ENCODE measurements at regions not wholly inside any gene's neighbourhood (a gene's known extent, or its start where the extent isn't known, plus 50 kb on each side); places are given as distances from the start of the nearest gene placed in this dataset.
A peak's percentile ranks its signal among the peaks of the same experiment; 100 is the strongest.
"Not testable (repeated sequence)": the region's sequence is repeated elsewhere in the genome, so short reads cannot be mapped to it uniquely, and the experiment has no call there.

GRCh38 chr1:206367955-206368622, 102.2 kb upstream of the IKBKE start:
- FAIRE-seq; H3K27ac ChIP-seq; DNase-seq (ENCODE audit: low read depth in 1 of 2, low spot score in 1 of 2); ATAC-seq; H3K4me3 ChIP-seq; H3K9me3 ChIP-seq; H3K4me2 ChIP-seq; H3K4me1 ChIP-seq; CTCF ChIA-PET; POLR2A ChIA-PET: not testable (repeated sequence)
- WGBS (ENCODE audit: missing lambda C conversion rate): 100% methylated on average over 2 of the region's 6 CpGs

DNA sequence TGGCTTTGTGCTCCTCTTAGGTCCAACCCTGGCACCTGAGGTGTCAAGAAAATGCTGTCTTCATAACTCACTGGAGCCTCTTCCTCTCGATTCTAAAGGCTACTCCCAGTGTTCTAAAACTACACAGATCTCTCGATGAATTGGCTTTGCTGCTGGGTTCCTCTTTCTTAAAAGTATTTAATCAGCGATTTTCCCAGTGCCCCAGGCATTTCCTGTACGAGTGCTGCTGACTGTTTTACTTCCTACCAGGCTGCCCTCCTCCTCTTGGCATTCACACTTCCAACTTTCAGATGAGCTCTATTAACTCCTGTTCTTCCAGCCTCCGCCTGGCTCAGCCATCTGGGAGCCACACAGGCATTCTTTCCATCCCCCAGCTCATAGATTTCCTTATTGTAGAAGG, 95.6 kb upstream of the IKBKE start:
- H3K4me2 ChIP-seq; H3K9me3 ChIP-seq; CTCF ChIA-PET; FAIRE-seq; H3K4me3 ChIP-seq; POLR2A ChIA-PET; H3K4me1 ChIP-seq; H3K27ac ChIP-seq; DNase-seq (ENCODE audit: low read depth in 1 of 2, low spot score in 1 of 2); ATAC-seq: not testable (repeated sequence)
- WGBS (ENCODE audit: missing lambda C conversion rate): no CpG with 5 or more reads among the region's 5 CpGs

- FAIRE-seq; H3K27ac ChIP-seq; H3K4me3 ChIP-seq; POLR2A ChIA-PET; DNase-seq (ENCODE audit: low read depth in 1 of 2, low spot score in 1 of 2); H3K4me1 ChIP-seq; CTCF ChIA-PET; H3K9me3 ChIP-seq; H3K4me2 ChIP-seq; ATAC-seq: not testable (repeated sequence)
- WGBS (ENCODE audit: missing lambda C conversion rate): 89% methylated on average over 2 of the region's 3 CpGs
Measured at GRCh38 chr1:206375552-206375951, 94.7 kb upstream of the IKBKE start.

DNA sequence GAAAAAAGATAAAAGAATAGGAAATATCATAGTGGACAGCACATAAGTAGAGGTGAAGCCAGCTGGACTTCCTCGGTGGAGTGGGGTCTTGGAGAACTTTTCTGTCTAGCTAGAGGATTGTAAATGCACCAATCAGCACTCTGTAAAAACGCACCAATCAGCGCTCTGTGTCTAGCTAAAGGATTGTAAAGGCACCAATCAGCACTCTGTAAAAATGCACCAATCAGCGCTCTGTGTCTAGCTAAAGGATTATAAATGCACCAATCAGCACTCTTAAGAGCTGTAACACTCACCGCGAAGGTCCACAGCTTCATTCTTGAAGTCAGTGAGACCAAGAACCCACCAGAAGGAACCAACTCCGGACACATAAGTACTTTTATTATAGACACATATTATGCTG, 91.8 kb upstream of the IKBKE start:
- DNase-seq (ENCODE audit: low read depth in 1 of 2, low spot score in 1 of 2); H3K27ac ChIP-seq; H3K4me3 ChIP-seq; H3K4me2 ChIP-seq; POLR2A ChIA-PET; FAIRE-seq; ATAC-seq; H3K9me3 ChIP-seq; H3K4me1 ChIP-seq: not testable (repeated sequence)
- CTCF ChIA-PET: interaction anchor here (0.6 kb wide), 1 partner anchor 262 kb away, joined by 3 read pairs; no protein-coding TSS in a partner anchor
- TF ChIP-seq MAFK (IDR thresholded peaks at IDR 0.05; ENCODE audit: partially characterized antibody): peak; percentile 25
- 88% methylated on average over 7 of the region's 7 CpGs for WGBS (ENCODE audit: missing lambda C conversion rate)

GRCh38 chr1:206379245-206379644, 91.0 kb upstream of the IKBKE start:
- H3K27ac ChIP-seq; H3K4me3 ChIP-seq; H3K4me1 ChIP-seq; CTCF ChIA-PET; H3K9me3 ChIP-seq; H3K4me2 ChIP-seq; FAIRE-seq; DNase-seq (ENCODE audit: low read depth in 1 of 2, low spot score in 1 of 2); ATAC-seq; POLR2A ChIA-PET: not testable (repeated sequence)
- no CpG with 5 or more reads among the region's 1 CpG for WGBS (ENCODE audit: missing lambda C conversion rate)

GRCh38 chr1:206380163-206380790, 90.0 kb upstream of the IKBKE start:
- H3K27ac ChIP-seq; H3K9me3 ChIP-seq; DNase-seq (ENCODE audit: low read depth in 1 of 2, low spot score in 1 of 2); H3K4me3 ChIP-seq; H3K4me1 ChIP-seq; H3K4me2 ChIP-seq; POLR2A ChIA-PET; CTCF ChIA-PET; FAIRE-seq: not testable (repeated sequence)
- 46% methylated on average over 2 of the region's 4 CpGs for WGBS (ENCODE audit: missing lambda C conversion rate)
- peak; percentile 39 to 53; a peak in 2 of 6 replicates for ATAC-seq

GRCh38 chr1:206380791-206381610, 89.3 kb upstream of the IKBKE start:
- not testable (repeated sequence) for DNase-seq (ENCODE audit: low read depth in 1 of 2, low spot score in 1 of 2); H3K27ac ChIP-seq; H3K4me2 ChIP-seq

More at GRCh38 chr1:206380791-206381610, 89.3 kb upstream of the IKBKE start:
- H3K4me3 ChIP-seq, POLR2A ChIA-PET, H3K4me1 ChIP-seq, FAIRE-seq, CTCF ChIA-PET, H3K9me3 ChIP-seq: not testable (repeated sequence)
- WGBS (ENCODE audit: missing lambda C conversion rate): 100% methylated on average over 1 of the region's 7 CpGs
- peak in 1 of 2 experiments; percentile 70; a peak in 3 of 6 replicates for ATAC-seq
